CD4-positive, alpha-beta T cell treated with Interferon alpha-2 for 1 hour (primary cell): ENCODE measurements at regions not wholly inside any gene's neighbourhood (a gene's known extent, or its start where the extent isn't known, plus 50 kb on each side); places are given as distances from the start of the nearest gene placed in this dataset.
"Not testable (repeated sequence)": the region's sequence is repeated elsewhere in the genome, so short reads cannot be mapped to it uniquely, and the experiment has no call there.

Experiments
- DNase-seq, 2 donors: peaks; one replicate each; pipeline ENCODE4 v3.0.0-alpha.2; 2020 to 2022

GRCh38 chr3:99295836-99296235, 342.6 kb upstream of the COL8A1 start:
- no peak for DNase-seq

- DNase-seq: not testable (repeated sequence)
These were observed 344.3 kb upstream of the COL8A1 start for GRCh38 chr3:99294092-99294491.

- no peak for DNase-seq
These were observed 350.5 kb upstream of the COL8A1 start for GRCh38 chr3:99287876-99288275.

DNA sequence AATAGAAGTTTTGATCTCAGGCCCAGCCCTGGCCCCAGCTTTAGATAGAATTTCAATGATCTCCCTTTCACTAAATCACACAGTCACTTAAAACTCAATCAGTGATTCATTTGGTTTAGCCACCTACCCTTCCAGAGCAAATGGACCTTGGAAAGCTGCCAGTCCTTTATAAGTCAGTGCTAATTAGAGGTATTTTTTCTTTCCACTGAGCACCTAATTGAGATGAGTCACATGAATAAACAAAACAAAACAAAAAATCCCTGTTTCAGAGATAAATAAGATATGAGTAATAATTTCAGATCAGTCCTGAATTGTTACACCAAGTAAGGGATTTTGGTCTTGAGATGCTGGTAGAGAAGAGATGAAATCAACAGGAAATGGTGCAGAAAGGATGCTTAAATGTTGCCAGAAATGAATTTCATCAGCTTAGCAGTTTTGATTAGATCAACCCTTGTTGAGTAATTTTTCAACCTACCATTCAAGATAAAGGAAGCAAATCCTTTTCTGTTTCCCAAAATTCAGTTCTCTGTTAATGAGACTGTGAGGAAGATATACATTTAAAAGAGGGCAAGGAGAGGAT, 352.0 kb upstream of the COL8A1 start:
- DNase-seq: no peak

DNA sequence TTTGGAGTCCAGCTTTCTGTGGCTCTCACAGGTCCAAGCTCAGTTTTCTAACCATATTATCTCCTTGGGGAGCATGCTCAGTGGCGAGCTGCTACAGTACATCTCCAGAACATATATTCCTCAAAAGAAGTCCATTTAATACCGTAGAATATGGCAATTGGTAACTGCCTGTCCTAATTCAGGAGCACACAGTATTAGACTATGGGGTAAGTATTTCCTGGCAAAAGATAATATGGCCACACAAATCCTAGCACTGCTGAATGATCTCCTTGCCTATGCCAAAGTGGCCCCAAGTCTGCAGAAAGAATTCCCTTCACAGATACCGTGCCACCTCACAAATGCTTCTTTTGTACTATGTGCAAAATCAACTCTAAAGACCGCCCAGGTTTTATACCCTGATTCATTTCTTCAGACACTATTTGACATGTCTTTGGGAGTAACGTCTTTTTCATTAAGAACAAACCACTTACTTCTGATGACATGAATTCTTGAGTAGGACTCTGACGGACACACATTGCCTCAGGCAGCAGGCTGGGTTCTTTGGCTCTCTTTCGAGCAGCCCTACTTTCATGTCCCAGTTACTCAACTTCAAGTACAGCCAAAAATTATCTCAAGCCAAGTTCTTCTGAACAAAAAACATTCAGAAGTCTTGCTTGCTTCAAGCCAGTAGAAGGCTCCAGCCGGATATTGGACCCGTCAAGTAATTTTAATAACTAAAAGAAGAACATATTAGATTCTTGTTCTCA, 368.3 kb upstream of the DCBLD2 start:
- no peak for DNase-seq

DNA sequence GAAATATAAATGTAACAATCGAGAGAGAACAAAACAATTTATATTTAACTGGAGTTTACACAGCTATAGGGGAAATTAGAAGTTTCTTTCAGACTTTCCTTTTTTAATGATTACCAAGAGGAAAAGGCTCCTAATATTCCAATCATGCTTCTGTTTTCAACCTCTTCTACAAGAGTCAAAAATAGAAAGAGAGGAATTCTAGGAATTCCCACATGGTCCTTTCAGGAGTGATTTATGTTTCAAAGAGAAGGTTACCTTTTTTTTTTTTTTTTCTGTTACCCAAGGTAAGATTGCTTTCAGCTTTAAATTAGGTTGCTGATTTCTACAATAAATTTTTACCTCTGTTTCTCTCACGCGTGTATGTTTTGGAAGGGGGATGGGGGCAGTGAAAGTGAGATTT, 355.3 kb upstream of the DCBLD2 start:
- no peak for DNase-seq

- DNase-seq: no peak
These were observed 352.5 kb upstream of the DCBLD2 start for GRCh38 chr3:99253963-99254355.

GRCh38 chr3:99250821-99251355, 349.4 kb upstream of the DCBLD2 start:
- DNase-seq: no peak

DNA sequence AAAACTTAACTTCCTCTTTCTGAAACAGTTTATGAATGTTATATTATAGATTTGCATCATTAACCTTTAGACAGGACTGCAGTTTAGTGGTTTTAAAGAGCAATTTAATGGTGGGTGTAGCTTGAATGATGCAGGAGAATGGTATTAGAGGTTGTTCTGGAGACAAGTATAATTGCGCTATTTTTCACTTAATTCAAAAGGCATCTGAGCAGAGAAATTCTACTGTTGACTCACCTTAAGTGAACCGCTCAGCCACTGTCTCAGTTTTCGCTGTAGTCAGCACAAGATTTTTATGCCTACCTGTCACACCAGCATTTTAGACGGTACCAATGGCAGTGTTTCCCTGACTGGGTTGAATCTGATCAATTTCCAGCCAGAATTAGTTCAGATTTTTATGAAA, 348.8 kb upstream of the DCBLD2 start:
- DNase-seq: no peak

GRCh38 chr3:99249627-99250026, 348.1 kb upstream of the DCBLD2 start:
- no peak for DNase-seq

DNA sequence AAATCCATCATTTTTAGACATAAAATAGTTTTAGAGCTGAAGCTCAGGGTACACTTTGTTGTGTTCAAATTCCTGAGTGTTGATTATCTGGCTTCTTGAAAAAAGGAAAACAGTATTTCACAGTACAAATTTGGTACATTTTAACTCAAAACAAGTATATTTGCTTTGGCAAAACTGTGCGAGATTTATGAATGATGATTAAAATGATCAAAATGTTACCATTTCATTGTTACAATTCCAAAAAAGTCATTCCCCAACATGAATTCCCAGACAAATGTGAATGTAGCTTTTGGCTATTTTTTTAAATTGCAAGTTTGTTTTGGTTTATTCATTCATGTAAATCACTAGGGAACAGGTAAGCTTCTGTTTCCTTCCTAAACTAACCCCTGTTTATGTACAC, 347.4 kb upstream of the DCBLD2 start:
- DNase-seq: no peak

DNA sequence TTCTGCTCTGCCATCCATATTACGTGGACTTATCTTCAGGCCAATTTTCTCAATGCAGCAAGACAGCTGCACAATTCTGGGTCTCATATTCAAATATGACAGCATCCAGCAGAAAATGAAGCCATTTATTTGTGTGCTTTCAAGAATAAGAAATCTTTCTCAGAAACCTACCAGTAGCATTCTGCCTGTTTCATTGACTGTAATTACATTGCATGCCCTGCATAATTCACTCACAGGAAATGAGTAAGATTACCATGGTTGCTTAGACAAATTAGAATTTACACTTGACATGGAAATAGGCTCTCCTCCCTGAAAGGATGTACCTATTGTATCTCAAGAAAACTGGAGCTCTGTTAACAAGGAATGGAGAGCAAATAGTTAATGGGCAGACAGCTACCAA, 346.6 kb upstream of the DCBLD2 start:
- no peak for DNase-seq

- DNase-seq: no peak
These were observed 344.6 kb upstream of the DCBLD2 start for GRCh38 chr3:99246010-99246654.

GRCh38 chr3:99242271-99242670, 340.8 kb upstream of the DCBLD2 start:
- no peak for DNase-seq

GRCh38 chr3:99240700-99241099, 339.2 kb upstream of the DCBLD2 start:
- DNase-seq: no peak

DNA sequence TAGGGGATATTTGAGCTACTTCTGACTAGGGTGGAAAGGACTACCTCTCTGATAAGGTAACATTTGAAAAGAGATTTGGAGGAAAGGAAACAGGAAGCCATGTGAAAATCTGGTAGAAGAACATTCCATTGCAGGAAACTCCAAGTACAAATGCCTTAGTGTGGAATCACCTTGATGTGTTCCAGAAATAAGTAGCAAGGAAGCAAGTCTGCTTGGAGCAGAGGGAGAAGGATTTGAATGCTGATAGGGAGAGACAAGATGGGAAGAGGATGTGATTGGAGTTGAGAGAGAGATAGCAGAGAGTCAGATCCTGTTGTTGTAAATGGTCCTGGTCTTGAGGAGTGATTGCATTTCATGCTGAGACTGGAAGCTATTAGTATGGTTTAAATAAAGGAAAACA, 335.1 kb upstream of the DCBLD2 start:
- DNase-seq: no peak

GRCh38 chr3:99232696-99233095, 331.2 kb upstream of the DCBLD2 start:
- DNase-seq: no peak

GRCh38 chr3:99218468-99218867, 317.0 kb upstream of the DCBLD2 start:
- no peak for DNase-seq

DNA sequence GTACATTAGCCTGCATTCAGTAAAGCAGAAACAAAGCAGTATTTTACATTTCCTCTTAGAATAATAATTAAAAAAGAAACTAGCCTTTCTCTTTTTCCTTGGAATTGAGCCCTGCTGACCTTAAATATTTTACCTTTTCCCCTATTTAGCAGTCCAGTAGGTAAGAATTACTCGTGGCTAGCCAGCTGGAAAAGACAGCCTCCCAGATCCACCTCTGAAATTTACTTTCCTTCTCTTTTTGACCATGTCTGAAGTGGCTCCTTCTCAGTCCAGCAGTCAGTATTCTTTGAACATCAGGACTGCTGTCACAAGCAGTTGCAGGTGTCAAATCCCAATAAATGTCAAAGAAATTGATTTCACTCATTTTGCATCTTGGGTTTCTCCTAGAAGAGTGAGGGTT, 311.5 kb upstream of the DCBLD2 start:
- DNase-seq: no peak

GRCh38 chr3:99211309-99211708, 309.8 kb upstream of the DCBLD2 start:
- no peak for DNase-seq

DNA sequence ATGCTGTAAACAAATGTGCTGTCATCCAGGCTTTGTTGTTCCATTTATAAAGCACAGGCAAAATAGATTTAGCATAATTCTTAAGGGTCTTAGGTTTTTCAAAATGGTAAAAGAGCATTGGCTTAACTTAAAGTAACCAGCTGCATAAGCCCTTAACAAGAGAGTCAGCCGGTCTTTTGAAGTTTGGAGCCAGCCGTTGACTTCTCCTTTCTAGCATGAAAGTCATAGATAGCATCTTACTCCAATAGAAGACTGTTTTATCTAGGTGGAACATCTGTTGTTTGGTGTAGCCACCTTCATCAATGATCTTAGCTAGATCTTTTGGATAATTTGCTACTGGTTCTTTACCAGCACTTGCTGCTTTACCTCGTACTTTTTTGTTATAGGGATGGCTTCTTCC, 297.5 kb upstream of the DCBLD2 start:
- DNase-seq: no peak

GRCh38 chr3:99191186-99191585, 289.7 kb upstream of the DCBLD2 start:
- DNase-seq: no peak

GRCh38 chr3:99188936-99189335, 287.4 kb upstream of the DCBLD2 start:
- DNase-seq: no peak

DNA sequence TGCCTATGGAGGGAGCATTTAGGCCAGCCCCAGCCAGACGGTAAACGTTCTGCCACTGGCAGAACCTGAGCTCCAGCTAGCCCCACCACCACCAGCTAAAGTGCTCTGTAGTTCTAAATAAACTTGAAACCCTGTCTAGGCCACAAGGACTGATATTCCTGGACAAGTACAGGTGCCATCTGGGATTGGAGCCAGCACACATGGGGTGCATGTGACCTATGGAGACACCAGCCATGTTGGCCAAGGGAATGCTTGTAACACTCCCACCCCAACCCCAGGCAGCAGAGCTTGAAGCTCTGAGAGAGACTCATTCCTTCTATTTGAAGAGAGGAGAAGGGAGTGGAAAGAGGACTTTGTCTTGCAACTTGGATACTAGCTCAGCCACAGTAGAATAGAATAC, 284.5 kb upstream of the DCBLD2 start:
- DNase-seq: no peak
